ENCODE measurements at regions not wholly inside any gene's neighbourhood (a gene's known extent, or its start where the extent isn't known, plus 50 kb on each side); places are given as distances from the start of the nearest gene placed in this dataset.

DNA sequence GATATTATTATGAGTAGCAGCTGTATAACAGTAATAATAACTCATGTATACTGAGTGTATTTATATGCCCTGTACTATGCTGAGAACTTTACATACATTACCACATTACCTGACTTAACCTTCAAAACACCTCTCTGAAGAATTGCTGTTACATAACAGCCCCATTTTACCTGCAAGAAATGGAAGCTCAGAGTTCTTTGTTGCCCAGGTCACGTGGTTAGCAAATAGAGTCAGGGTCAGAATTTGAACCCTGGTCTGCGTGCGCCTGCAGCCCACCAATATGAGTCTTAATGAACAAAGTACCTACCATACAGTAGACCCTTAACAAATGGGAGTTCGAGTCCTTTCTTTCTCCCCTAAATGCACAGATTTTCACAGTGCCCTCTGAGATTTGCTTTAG, 101.9 kb downstream of the MCFD2 start:
- DNase-seq (ENCODE audit: low read depth): no peak

DNA sequence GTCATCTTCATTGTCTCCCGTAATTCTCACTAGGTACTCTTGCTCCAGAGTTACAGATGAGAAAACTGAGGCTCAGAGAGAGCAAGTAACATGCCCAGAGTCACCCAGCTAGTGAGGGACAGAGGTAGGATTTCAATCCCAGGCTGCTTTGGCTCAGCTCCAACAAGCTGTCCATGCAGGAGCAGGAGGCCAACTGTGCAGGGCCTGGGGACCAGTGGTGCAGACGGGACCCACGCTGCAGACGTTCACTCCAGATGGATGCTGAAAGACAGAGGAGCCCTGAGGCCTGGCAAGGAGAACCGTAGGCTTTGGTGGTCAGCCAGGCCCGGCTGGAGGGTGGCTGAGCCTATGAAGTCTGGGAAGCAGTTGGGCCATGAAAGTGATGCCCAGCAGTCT, 102.6 kb downstream of the MCFD2 start:
- no peak for DNase-seq (ENCODE audit: low read depth)

Data from HT1080 (cell line).